HEK293T (cell line): ENCODE measurements at regions not wholly inside any gene's neighbourhood (a gene's known extent, or its start where the extent isn't known, plus 50 kb on each side); places are given as distances from the start of the nearest gene placed in this dataset.

ENCODE experiments used
- CTCF ChIA-PET: fragments of 350-600 bp; formaldehyde crosslinking; extraction: SDS; loops from one replicate; lab custom pipeline; 2021; ENCODE audit warnings: antibody characterized with exemption, inconsistent platforms; lab: Yijun Ruan, JAX
- POLR2A ChIA-PET: fragments of 350-600 bp; formaldehyde crosslinking; extraction: SDS; loops from one replicate; lab custom pipeline; 2020; ENCODE audit warnings: antibody characterized with exemption, inconsistent platforms; lab: Yijun Ruan, JAX
- DNase-seq: peaks from one replicate; pipeline ENCODE4 v3.0.0; 2012; ENCODE audit warnings: mixed read lengths; ENCODE audit errors: extremely low spot score
- ARNT ChIP-seq: fragments of 450-650 bp; IDR thresholded peaks from 2 replicates; pipeline ENCODE4 v1.6.1; 2017; ENCODE audit warnings: mild to moderate bottlenecking
- BHLHE40 ChIP-seq: fragments of 450-650 bp; IDR thresholded peaks from 2 replicates; pipeline ENCODE4 v1.6.1; 2016; ENCODE audit warnings: mild to moderate bottlenecking, moderate library complexity, borderline replicate concordance
- CTBP1 ChIP-seq: fragments of 450-650 bp; IDR thresholded peaks from 2 replicates; pipeline ENCODE4 v1.6.1; 2016; ENCODE audit warnings: borderline replicate concordance
- ELF4 ChIP-seq: fragments of 450-650 bp; IDR thresholded peaks from 2 replicates; pipeline ENCODE4 v1.6.1; 2017; ENCODE audit warnings: antibody characterized with exemption
- FOXA1 ChIP-seq: fragments of 450-650 bp; IDR thresholded peaks from 2 replicates; pipeline ENCODE4 v1.6.1; 2016; ENCODE audit warnings: mild to moderate bottlenecking
- FOXK2 ChIP-seq: fragments of 450-650 bp; IDR thresholded peaks from 2 replicates; pipeline ENCODE4 v1.6.1; 2016; ENCODE audit warnings: mild to moderate bottlenecking
- FOXM1 ChIP-seq: fragments of 450-650 bp; IDR thresholded peaks from 2 replicates; pipeline ENCODE4 v1.6.1; 2017; ENCODE audit warnings: mild to moderate bottlenecking, borderline replicate concordance
- HDGF ChIP-seq: fragments of 450-650 bp; IDR thresholded peaks from 2 replicates; pipeline ENCODE4 v1.6.1; 2017; ENCODE audit warnings: antibody characterized with exemption, borderline replicate concordance
- L3MBTL2 ChIP-seq: fragments of 450-650 bp; conservative IDR thresholded peaks from 2 replicates; pipeline ENCODE4 v1.6.1; 2016; ENCODE audit warnings: mild to moderate bottlenecking
- LEF1 ChIP-seq: fragments of 450-650 bp; IDR thresholded peaks from 2 replicates; pipeline ENCODE4 v1.6.1; 2017; ENCODE audit warnings: mild to moderate bottlenecking, borderline replicate concordance
- NFRKB ChIP-seq: fragments of 450-650 bp; IDR thresholded peaks from 2 replicates; pipeline ENCODE4 v1.6.1; 2016; ENCODE audit warnings: mild to moderate bottlenecking, moderate library complexity
- SP1 ChIP-seq: fragments of 450-650 bp; IDR thresholded peaks from 2 replicates; pipeline ENCODE4 v1.6.1; 2017
- SUZ12 ChIP-seq: fragments of 450-650 bp; IDR thresholded peaks from 2 replicates; pipeline ENCODE4 v1.6.1; 2016; ENCODE audit warnings: mild to moderate bottlenecking
- TARDBP ChIP-seq: fragments of 450-650 bp; IDR thresholded peaks from 2 replicates; pipeline ENCODE4 v1.6.1; 2016
- ZNF384 ChIP-seq: fragments of 450-650 bp; IDR thresholded peaks from 2 replicates; pipeline ENCODE4 v1.6.1; 2016
- TF ChIP-seq, protein P1 (sequence below): fragments of 450-650 bp; IDR thresholded peaks from 2 replicates; pipeline ENCODE4 v1.6.1; 2016

DNA sequence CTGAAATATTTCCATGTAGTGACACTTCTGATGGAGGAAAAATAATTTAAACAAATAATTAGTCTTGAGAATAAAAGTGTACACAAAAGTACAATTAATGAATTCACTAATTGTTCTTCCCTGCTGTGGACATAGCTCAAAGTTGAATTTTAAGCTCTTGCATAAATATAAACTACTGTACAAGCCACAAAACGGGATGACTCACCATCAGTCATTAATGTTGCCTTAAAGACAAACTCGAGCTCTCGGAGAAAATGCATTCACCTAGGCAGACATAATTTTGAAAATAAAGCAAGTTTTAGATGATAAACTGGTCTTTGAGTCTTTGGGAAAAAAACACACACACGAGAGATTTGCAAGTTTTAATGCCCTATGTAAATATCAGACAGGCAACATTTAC, 436.4 kb downstream of the ZNF521 start:
- ChIA-PET CTCF (no interaction called here), POLR2A (interaction anchor here (0.6 kb wide), 1 partner anchor 368 kb away, joined by 3 read pairs; no protein-coding TSS in a partner anchor)
- no peak for TF ChIP-seq BHLHE40
- no peak for TF ChIP-seq TARDBP
- TF ChIP-seq, protein P1, sequence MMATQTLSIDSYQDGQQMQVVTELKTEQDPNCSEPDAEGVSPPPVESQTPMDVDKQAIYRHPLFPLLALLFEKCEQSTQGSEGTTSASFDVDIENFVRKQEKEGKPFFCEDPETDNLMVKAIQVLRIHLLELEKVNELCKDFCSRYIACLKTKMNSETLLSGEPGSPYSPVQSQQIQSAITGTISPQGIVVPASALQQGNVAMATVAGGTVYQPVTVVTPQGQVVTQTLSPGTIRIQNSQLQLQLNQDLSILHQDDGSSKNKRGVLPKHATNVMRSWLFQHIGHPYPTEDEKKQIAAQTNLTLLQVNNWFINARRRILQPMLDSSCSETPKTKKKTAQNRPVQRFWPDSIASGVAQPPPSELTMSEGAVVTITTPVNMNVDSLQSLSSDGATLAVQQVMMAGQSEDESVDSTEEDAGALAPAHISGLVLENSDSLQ, result no peak
- no peak for TF ChIP-seq FOXA1
- no peak for TF ChIP-seq ELF4
- TF ChIP-seq FOXM1, result no peak
- TF ChIP-seq SP1, result no peak
- no peak for TF ChIP-seq ARNT
- no peak for TF ChIP-seq CTBP1
- TF ChIP-seq NFRKB, result no peak
- no peak for TF ChIP-seq SUZ12
- no peak for TF ChIP-seq L3MBTL2
- no peak for DNase-seq

- CTCF ChIA-PET, result no interaction called here
- POLR2A ChIA-PET, result no interaction called here
- no peak for TF ChIP-seq NFRKB
- no peak for TF ChIP-seq BHLHE40
- no peak for TF ChIP-seq ZNF384
- TF ChIP-seq SP1, result no peak
- TF ChIP-seq TARDBP, result no peak
- TF ChIP-seq HDGF, result no peak
- TF ChIP-seq FOXM1, result no peak
- TF ChIP-seq SUZ12, result no peak
- TF ChIP-seq ARNT, result no peak
- TF ChIP-seq FOXA1, result no peak
- no peak for TF ChIP-seq FOXK2
- TF ChIP-seq ELF4, result no peak
- no peak for TF ChIP-seq LEF1
- TF ChIP-seq, protein P1, result no peak
- no peak for TF ChIP-seq L3MBTL2
- no peak for TF ChIP-seq CTBP1
- no peak for DNase-seq
Observed at GRCh38 chr18:24917767-24918166, 434.2 kb downstream of the ZNF521 start.

DNA sequence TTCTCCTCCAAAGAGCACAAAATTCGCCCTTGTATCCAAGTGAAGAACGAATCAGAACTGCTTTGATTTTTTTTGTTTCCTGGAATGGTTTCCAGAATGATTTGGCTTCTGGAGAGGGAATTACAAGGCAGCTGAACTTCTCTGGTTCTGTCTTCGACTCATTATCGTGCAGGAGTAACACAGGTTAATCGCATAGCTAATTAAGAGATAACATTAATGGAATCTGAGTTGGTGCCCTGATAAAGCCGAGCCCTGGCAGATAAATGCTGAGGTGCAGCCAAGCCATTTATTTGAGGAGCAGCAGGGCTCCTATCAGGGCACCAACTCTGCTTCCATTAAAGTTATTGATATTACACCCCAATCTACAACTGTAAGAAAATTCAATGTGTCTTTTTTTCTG, 433.7 kb downstream of the ZNF521 start:
- CTCF ChIA-PET, result interaction anchor here (0.5 kb wide), 1 partner anchor 977 kb away, joined by 4 read pairs; no protein-coding TSS in a partner anchor

GRCh38 chr18:24919181-24919797, 432.7 kb downstream of the ZNF521 start:
- no peak for DNase-seq
- TF ChIP-seq FOXK2 (no peak), SUZ12 (no peak), NFRKB (no peak), HDGF (no peak), L3MBTL2 (no peak), BHLHE40 (no peak), ZNF384 (no peak), ARNT (no peak), FOXM1 (no peak), CTBP1 (no peak), SP1 (no peak), ELF4 (no peak)
- ChIA-PET POLR2A (no interaction called here), CTCF (interaction anchor here (0.7 kb wide), 1 partner anchor 26 kb away, joined by 6 read pairs; no protein-coding TSS in a partner anchor)

More for the DNA sequence above, 433.7 kb downstream of the ZNF521 start:
- no peak for DNase-seq
- POLR2A ChIA-PET, result no interaction called here
- no peak for TF ChIP-seq FOXK2
- no peak for TF ChIP-seq SUZ12
- TF ChIP-seq, protein P1, result no peak
- no peak for TF ChIP-seq LEF1
- TF ChIP-seq BHLHE40, result no peak
- no peak for TF ChIP-seq TARDBP
- TF ChIP-seq ELF4, result no peak
- no peak for TF ChIP-seq HDGF
- no peak for TF ChIP-seq ZNF384
- no peak for TF ChIP-seq FOXA1

- CTCF ChIA-PET, result interaction anchor here (0.6 kb wide), 1 partner anchor 18 kb away, joined by 3 read pairs; no protein-coding TSS in a partner anchor
- POLR2A ChIA-PET, result no interaction called here
- TF ChIP-seq L3MBTL2, result no peak
- TF ChIP-seq FOXK2, result no peak
- TF ChIP-seq TARDBP, result no peak
- DNase-seq, result no peak
Observed at GRCh38 chr18:24922491-24922890, 429.5 kb downstream of the ZNF521 start.

DNA sequence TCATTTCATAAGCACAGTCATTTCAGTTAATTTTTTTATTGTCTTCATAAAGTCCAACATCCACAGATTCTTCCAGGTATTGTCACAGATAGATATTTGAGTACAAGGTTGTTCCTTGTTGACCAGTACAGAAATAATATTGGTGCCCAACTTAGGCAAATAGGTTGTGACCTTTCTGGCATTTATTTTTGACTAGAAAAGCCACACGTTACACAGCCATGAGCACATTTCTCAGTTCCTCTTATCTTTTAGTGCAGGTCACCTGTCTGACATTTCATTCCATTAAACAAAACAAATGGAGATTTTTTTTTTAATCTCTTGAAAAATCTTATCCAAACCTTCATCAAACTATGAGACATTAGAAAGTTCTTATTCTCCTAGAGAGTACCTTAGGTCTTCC, 428.8 kb downstream of the ZNF521 start:
- no peak for DNase-seq
- TF ChIP-seq ZNF384, result no peak
- no peak for TF ChIP-seq FOXA1
- no peak for TF ChIP-seq HDGF
- no peak for TF ChIP-seq FOXK2
- no peak for TF ChIP-seq BHLHE40
- TF ChIP-seq ARNT, result no peak

More for the DNA sequence above, 428.8 kb downstream of the ZNF521 start:
- POLR2A ChIA-PET, result no interaction called here
- CTCF ChIA-PET, result no interaction called here
